HUES6 (cell line): ENCODE measurements at regions not wholly inside any gene's neighbourhood (a gene's known extent, or its start where the extent isn't known, plus 50 kb on each side); places are given as distances from the start of the nearest gene placed in this dataset.

Source experiments
- H3K27ac ChIP-seq: 2 replicates; pipeline ENCODE4 v1.7.0; 2013; ENCODE audit warnings: low read depth, mild to moderate bottlenecking, low read length, inconsistent platforms
- H3K27me3 ChIP-seq: 2 replicates; pipeline ENCODE4 v1.6.1; 2013; ENCODE audit warnings: low read length; ENCODE audit not compliant: control insufficient read depth, insufficient read depth
- H3K36me3 ChIP-seq: 2 replicates; pipeline ENCODE4 v1.6.1; 2013; ENCODE audit warnings: low read length; ENCODE audit not compliant: control insufficient read depth, insufficient read depth
- H3K4me1 ChIP-seq: 2 replicates; pipeline ENCODE4 v1.6.1; 2013; ENCODE audit warnings: low read length; ENCODE audit not compliant: control insufficient read depth, insufficient read depth
- H3K4me3 ChIP-seq: 2 replicates; pipeline ENCODE4 v1.5.1; 2013; ENCODE audit warnings: low read depth, low read length
- H3K9ac ChIP-seq: one replicate; pipeline ENCODE4 v1.6.1; 2013; ENCODE audit warnings: mild to moderate bottlenecking, low read length
- H3K9me3 ChIP-seq: 2 replicates; pipeline ENCODE4 v1.6.1; 2013; ENCODE audit warnings: low read depth, low read length; ENCODE audit not compliant: control insufficient read depth, insufficient read depth

- Histone ChIP-seq H3K9ac (no peak overlapping the region), H3K9me3 (no peaks in the 10 kb centered on the region), H3K36me3 (no peaks in the 10 kb centered on the region), H3K4me1 (peaks cover 16% of the 10 kb centered on the region), H3K27ac (no peak overlapping the region), H3K4me3 (no peak overlapping the region), H3K27me3 (no peaks in the 10 kb centered on the region)
These were observed 167.7 kb upstream of the MKLN1 start for GRCh38 chr7:131159961-131160361.

GRCh38 chr7:131161103-131161502 lies 166.6 kb upstream of the MKLN1 start:
- Histone ChIP-seq H3K4me1 (peaks cover 16% of the 10 kb centered on the region), H3K36me3 (no peaks in the 10 kb centered on the region), H3K27me3 (no peaks in the 10 kb centered on the region), H3K27ac (no peak overlapping the region), H3K9ac (no peak overlapping the region), H3K9me3 (no peaks in the 10 kb centered on the region), H3K4me3 (no peak overlapping the region)

DNA sequence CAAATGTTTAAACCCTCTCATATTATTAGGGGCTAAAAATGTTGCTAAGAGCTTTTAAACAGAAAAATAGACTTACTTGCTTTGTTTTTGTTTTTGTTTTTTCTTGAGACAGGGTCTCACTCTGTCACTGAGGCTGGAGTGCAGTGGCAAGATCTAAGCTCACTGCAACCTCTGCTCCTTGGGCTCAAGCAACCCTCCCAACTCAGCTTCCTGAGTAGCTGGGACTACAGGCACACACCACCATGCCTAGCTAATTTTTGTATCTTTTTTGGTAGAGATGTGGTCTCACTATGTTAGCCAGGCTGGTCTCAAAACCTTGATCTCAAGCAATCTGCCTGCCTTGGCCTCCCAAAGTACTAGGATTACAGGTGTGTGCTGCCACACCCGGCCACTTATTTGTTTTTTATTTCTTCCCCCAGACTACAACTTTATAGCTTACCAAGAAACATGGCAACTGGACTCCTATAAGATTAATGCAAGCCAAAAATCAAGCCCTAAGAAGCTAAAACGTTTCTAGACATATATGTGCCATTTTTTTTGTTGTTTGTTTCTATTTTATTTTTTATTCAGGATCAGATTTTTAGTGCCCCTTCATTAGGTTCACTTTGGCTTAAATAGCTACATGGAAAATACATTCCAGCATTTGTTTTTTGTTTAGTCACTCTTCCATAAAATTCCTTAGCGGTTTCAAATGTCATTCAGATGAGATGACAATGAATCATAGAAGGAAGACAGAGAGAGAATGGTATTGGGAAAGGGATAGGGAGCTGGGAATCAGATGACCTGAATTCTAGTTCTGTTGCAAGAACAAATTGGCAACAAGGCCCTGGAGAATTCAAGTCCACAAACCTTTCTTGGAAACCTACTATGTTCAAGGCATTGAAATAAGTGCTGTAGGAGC lies 163.4 kb upstream of the MKLN1 start:
- Histone ChIP-seq H3K9ac (no peak overlapping the region), H3K27ac (no peak overlapping the region), H3K9me3 (no peaks in the 10 kb centered on the region), H3K36me3 (no peaks in the 10 kb centered on the region), H3K4me1 (peaks cover 10% of the 10 kb centered on the region), H3K27me3 (no peaks in the 10 kb centered on the region), H3K4me3 (no peak overlapping the region)

GRCh38 chr7:131166066-131166465 lies 161.6 kb upstream of the MKLN1 start:
- Histone ChIP-seq H3K27ac (no peak overlapping the region), H3K9me3 (no peaks in the 10 kb centered on the region), H3K4me3 (no peak overlapping the region), H3K4me1 (peaks cover 10% of the 10 kb centered on the region), H3K9ac (no peak overlapping the region), H3K27me3 (no peaks in the 10 kb centered on the region), H3K36me3 (no peaks in the 10 kb centered on the region)

GRCh38 chr7:131170440-131171271 lies 157.0 kb upstream of the MKLN1 start:
- H3K9ac ChIP-seq = no peak overlapping the region
- H3K36me3 ChIP-seq = no peaks in the 10 kb centered on the region
- H3K27me3 ChIP-seq = no peaks in the 10 kb centered on the region
- no peak overlapping the region for H3K4me3 ChIP-seq
- H3K9me3 ChIP-seq = no peaks in the 10 kb centered on the region
- H3K4me1 ChIP-seq = no peaks in the 10 kb centered on the region
- H3K27ac ChIP-seq = no peak overlapping the region

DNA sequence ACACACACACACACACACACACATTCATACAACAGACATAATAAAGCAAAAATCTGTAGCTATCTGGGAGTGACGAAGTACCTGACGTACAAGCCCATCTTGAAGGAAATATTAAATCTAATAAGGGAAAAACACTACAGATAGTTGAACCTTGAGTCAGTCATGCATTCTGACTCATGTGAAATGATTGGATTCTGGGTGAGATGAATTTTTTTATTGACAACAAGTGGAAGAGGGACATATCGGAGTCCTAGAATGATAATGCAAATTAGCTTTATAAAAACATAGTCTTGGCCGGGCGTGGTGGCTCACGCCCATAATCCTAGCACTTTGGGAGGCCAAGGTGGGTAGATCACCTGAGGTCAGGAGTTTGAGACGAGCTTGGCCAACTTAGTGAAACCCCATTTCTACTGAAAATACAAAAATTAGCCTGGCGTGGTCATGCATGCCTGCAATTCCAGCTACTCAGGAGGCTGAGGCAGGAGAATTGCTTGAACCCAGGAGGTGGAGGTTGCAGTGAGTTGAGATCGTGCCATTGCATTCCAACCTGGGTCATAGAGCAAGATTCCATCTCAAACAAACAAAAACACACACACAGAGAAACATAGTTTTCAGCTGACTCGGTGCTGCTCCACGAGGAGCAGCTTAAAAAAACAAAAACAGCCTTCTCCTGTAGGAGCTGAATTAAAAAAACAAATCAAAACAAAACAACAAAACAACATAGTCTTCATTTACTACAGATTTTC lies 154.4 kb upstream of the MKLN1 start:
- Histone ChIP-seq H3K36me3 (no peaks in the 10 kb centered on the region), H3K9me3 (no peaks in the 10 kb centered on the region), H3K4me3 (no peak overlapping the region), H3K4me1 (no peaks in the 10 kb centered on the region), H3K9ac (no peak overlapping the region), H3K27me3 (no peaks in the 10 kb centered on the region), H3K27ac (no peak overlapping the region)

GRCh38 chr7:131174391-131174790 lies 153.3 kb upstream of the MKLN1 start:
- Histone ChIP-seq H3K9ac (no peak overlapping the region), H3K36me3 (no peaks in the 10 kb centered on the region), H3K4me1 (no peaks in the 10 kb centered on the region), H3K9me3 (no peaks in the 10 kb centered on the region), H3K27me3 (no peaks in the 10 kb centered on the region), H3K27ac (no peak overlapping the region), H3K4me3 (no peak overlapping the region)

GRCh38 chr7:131174855-131175254 lies 152.8 kb upstream of the MKLN1 start:
- no peaks in the 10 kb centered on the region for H3K9me3 ChIP-seq
- H3K4me3 ChIP-seq = no peak overlapping the region
- no peaks in the 10 kb centered on the region for H3K36me3 ChIP-seq
- no peak overlapping the region for H3K27ac ChIP-seq
- no peaks in the 10 kb centered on the region for H3K27me3 ChIP-seq
- H3K4me1 ChIP-seq = no peaks in the 10 kb centered on the region
- H3K9ac ChIP-seq = no peak overlapping the region

DNA sequence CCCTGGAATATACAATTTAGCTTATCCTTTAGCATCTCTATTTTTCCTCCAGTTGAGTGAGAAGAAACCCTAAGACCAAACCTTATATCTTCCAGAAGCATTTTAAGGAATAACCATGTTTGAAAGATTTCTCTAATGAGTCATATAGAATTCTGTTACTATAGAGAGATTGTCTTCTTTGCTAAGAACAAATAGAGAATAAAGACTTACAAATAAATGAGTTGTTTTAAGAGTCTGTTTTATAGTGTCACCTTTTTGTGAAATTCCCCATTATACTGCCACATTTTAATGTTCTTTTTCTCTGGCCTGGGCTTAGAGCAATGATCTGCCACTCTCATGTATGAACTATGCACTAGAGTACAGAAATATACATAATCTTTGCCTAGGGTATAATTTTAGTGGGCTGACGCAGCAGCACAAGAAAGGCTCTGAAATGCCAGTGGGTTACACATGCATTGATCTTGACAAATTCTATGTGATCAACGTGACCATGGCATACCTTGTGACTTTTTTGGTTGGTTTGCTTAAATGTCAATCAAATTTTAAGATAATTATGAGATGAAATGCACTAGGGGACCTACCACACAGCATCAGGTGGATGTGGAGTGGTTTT lies 145.1 kb upstream of the MKLN1 start:
- Histone ChIP-seq H3K27ac (no peak overlapping the region), H3K9me3 (no peaks in the 10 kb centered on the region), H3K4me3 (no peak overlapping the region), H3K4me1 (0 out of 2 replicates have a peak, but pooled peaks cover 3% of the 10 kb centered on the region), H3K36me3 (no peaks in the 10 kb centered on the region), H3K9ac (no peak overlapping the region), H3K27me3 (no peaks in the 10 kb centered on the region)

GRCh38 chr7:131183072-131183471 lies 144.6 kb upstream of the MKLN1 start:
- Histone ChIP-seq H3K27ac (no peak overlapping the region), H3K4me3 (no peak overlapping the region), H3K27me3 (no peaks in the 10 kb centered on the region), H3K36me3 (no peaks in the 10 kb centered on the region), H3K9ac (no peak overlapping the region), H3K4me1 (0 out of 2 replicates have a peak, but pooled peaks cover 4% of the 10 kb centered on the region), H3K9me3 (no peaks in the 10 kb centered on the region)
